SK-N-SH (cell line): ENCODE measurements at regions not wholly inside any gene's neighbourhood (a gene's known extent, or its start where the extent isn't known, plus 50 kb on each side); places are given as distances from the start of the nearest gene placed in this dataset.

Experiments used
- CTCF ChIA-PET: fragments of 300-600, 350-600 bp; formaldehyde crosslinking; extraction: SDS; loops from one replicate; lab custom pipeline; 2021; lab: Yijun Ruan, JAX
- POLR2A ChIA-PET: fragments of 350-600 bp; sonication (Branson Sonifier 250); formaldehyde crosslinking; extraction: SDS; loops from one replicate; lab custom pipeline; 2020; ENCODE audit warnings: antibody characterized with exemption, inconsistent platforms; lab: Yijun Ruan, JAX
- DNase-seq: peaks from one replicate; pipeline ENCODE4 v3.0.0; 2012
- H2AFZ ChIP-seq: fragments of 200-600 bp; sonication (generic); 2 replicates; pipeline ENCODE4 v1.8.1; 2016; ENCODE audit warnings: antibody characterized with exemption, mild to moderate bottlenecking, low read depth
- H3F3A ChIP-seq: fragments of 200-600 bp; sonication (generic); replicated peaks from 2 replicates; pipeline ENCODE3; 2016; ENCODE audit warnings: antibody characterized with exemption, mild to moderate bottlenecking; ENCODE audit not compliant: insufficient read depth
- H3K27ac ChIP-seq, 2 experiments: fragments of 200-500 bp in 1 of 2; fragments of 200-600 bp in 1 of 2; sonication (Bioruptor generic) in 1 of 2; sonication (generic), shearing (Covaris generic) in 1 of 2; 2 replicates each; pipeline versions ENCODE4 v1.5.1 to v1.6.1; 2014 to 2016; ENCODE audit warnings: low read depth in 2 of 2, inconsistent platforms in 1 of 2, low read length in 1 of 2, mild to moderate bottlenecking in 1 of 2, mixed read lengths in 1 of 2
- H3K27me3 ChIP-seq: fragments of 200-600 bp; sonication (generic), shearing (Covaris generic); 2 replicates; pipeline ENCODE4 v1.6.1; 2016; ENCODE audit warnings: mixed run types; ENCODE audit not compliant: insufficient read depth
- H3K36me3 ChIP-seq, 2 experiments: fragments of 200-500 bp in 1 of 2; fragments of 200-600 bp in 1 of 2; sonication (Bioruptor generic) in 1 of 2; sonication (generic) in 1 of 2; replicated peaks in 1 of 2; 2 replicates each; pipeline versions ENCODE3 to v1.5.1; 2014 to 2016; ENCODE audit warnings: low read length in 1 of 2, mild to moderate bottlenecking in 1 of 2; ENCODE audit not compliant: insufficient read depth in 2 of 2, control insufficient read depth in 1 of 2
- H3K4me1 ChIP-seq, 2 experiments: fragments of 200-500 bp in 1 of 2; fragments of 200-600 bp in 1 of 2; sonication (Bioruptor generic) in 1 of 2; sonication (generic), shearing (Covaris generic) in 1 of 2; 2 replicates each; pipeline versions ENCODE4 v1.5.1 to v1.6.1; 2014 to 2016; ENCODE audit warnings: low read depth in 1 of 2, low read length in 1 of 2, mixed run types in 1 of 2; ENCODE audit not compliant: insufficient read depth in 2 of 2, control insufficient read depth in 1 of 2
- H3K4me2 ChIP-seq: fragments of 200-600 bp; sonication (generic), shearing (Covaris generic); 2 replicates; pipeline ENCODE4 v1.6.1; 2017; ENCODE audit warnings: mixed run types
- H3K4me3 ChIP-seq, 2 experiments: fragments of 200-500 bp in 1 of 2; fragments of 200-600 bp in 1 of 2; sonication (Bioruptor generic) in 1 of 2; sonication (generic), shearing (Covaris generic) in 1 of 2; 2 replicates each; pipeline versions ENCODE4 v1.5.1 to v1.8.1; 2014 to 2016; ENCODE audit warnings: low read depth in 2 of 2, inconsistent platforms in 1 of 2, low read length in 1 of 2, mild to moderate bottlenecking in 1 of 2, mixed read lengths in 1 of 2, moderate library complexity in 1 of 2
- H3K79me2 ChIP-seq: fragments of 200-600 bp; sonication (generic); 2 replicates; pipeline ENCODE4 v1.8.1; 2017; ENCODE audit warnings: mild to moderate bottlenecking; ENCODE audit not compliant: insufficient read depth
- H3K9ac ChIP-seq: fragments of 200-600 bp; sonication (generic); 2 replicates; pipeline ENCODE4 v1.6.1; 2017; ENCODE audit warnings: mixed run types
- H3K9me2 ChIP-seq: fragments of 200-600 bp; sonication (generic); 2 replicates; pipeline ENCODE4 v1.6.1; 2017; ENCODE audit warnings: mixed run types
- H3K9me3 ChIP-seq: fragments of 200-600 bp; sonication (generic); 2 replicates; pipeline ENCODE4 v1.6.1; 2017; ENCODE audit warnings: mixed run types, mild to moderate bottlenecking, moderate library complexity
- H4K20me1 ChIP-seq: fragments of 200-600 bp; sonication (generic); 2 replicates; pipeline ENCODE4 v1.6.1; 2017; ENCODE audit warnings: mild to moderate bottlenecking, mixed run types; ENCODE audit not compliant: insufficient read depth
- EP300 ChIP-seq, 2 experiments: IDR thresholded peaks; 2 replicates each; pipeline versions ENCODE4 v1.4.0 to v1.6.1; 2012; ENCODE audit warnings: borderline replicate concordance in 1 of 2, low read depth in 1 of 2, low read length in 1 of 2
- MEF2A ChIP-seq: IDR thresholded peaks from 2 replicates; pipeline ENCODE4 v1.4.0; 2012; ENCODE audit warnings: low read depth, borderline replicate concordance
- NFIC ChIP-seq: IDR thresholded peaks from 2 replicates; pipeline ENCODE4 v1.4.0; 2012; ENCODE audit warnings: borderline replicate concordance
- NRF1 ChIP-seq: IDR thresholded peaks from 2 replicates; pipeline ENCODE4 v1.6.1; 2012; ENCODE audit warnings: low read depth, mild to moderate bottlenecking, low read length
- RCOR1 ChIP-seq: fragments of 150-350 bp; IDR thresholded peaks from 2 replicates; pipeline ENCODE4 v1.6.1; 2017; ENCODE audit warnings: antibody characterized with exemption, low read length
- RXRA ChIP-seq: IDR thresholded peaks from 2 replicates; pipeline ENCODE4 v1.4.0; 2012; ENCODE audit warnings: low read depth, mild to moderate bottlenecking, borderline replicate concordance
- SIN3A ChIP-seq: IDR thresholded peaks from 2 replicates; pipeline ENCODE4 v1.6.1; 2012; ENCODE audit warnings: low read depth, mild to moderate bottlenecking, low read length, moderate library complexity, borderline replicate concordance
- SMC3 ChIP-seq: IDR thresholded peaks from 2 replicates; pipeline ENCODE4 v1.6.1; 2012; ENCODE audit warnings: low read depth, low read length, improper control_type of control experiment
- TAF1 ChIP-seq: IDR thresholded peaks from 2 replicates; pipeline ENCODE4 v1.6.1; 2012; ENCODE audit warnings: low read depth, mild to moderate bottlenecking, low read length, moderate library complexity, borderline replicate concordance
- WGBS: methylation state at CpG from one replicate; pipeline ENCODE4 v1.1.6; 2017; ENCODE audit warnings: low lambda C conversion rate; 5-methylcytosine and 5-hydroxymethylcytosine counted together
- TF ChIP-seq, protein P1 (sequence below): IDR thresholded peaks from 2 replicates; pipeline ENCODE4 v1.4.0; 2012; ENCODE audit warnings: low read depth, borderline replicate concordance
- TF ChIP-seq, protein P2 (sequence below): IDR thresholded peaks from 2 replicates; pipeline ENCODE4; 2012

DNA sequence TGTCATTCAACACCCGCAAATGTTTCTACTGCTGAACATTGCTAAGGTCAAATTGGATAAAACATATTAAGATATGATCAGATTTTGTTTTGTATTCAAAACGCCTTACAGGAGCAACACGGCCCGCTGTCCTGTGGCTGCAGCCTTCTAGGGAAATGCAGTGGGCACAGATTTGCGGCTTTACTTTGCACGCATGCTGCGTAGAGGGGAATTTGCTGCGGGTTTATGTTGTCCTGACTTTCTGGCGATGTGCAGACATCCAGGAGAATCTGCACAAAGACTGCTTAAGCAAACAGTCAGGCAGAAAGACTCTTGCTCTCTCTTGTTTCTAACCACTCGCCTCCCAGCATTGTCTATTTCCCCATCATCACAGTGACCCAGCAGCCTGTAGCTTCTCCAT, 88.3 kb downstream of the LRRC30 start:
- Histone ChIP-seq H3K9ac (no peak overlapping the region), H3K9me3 (no peaks in the 10 kb centered on the region), H3K9me2 (no peaks in the 10 kb centered on the region), H3K79me2 (no peaks in the 10 kb centered on the region), H3K27ac (no peak overlapping the region), H3K36me3 (no peaks in the 10 kb centered on the region), H3K27me3 (no peaks in the 10 kb centered on the region), H3K4me2 (no peak overlapping the region), H4K20me1 (no peaks in the 10 kb centered on the region), H2AFZ (no peak overlapping the region), H3K4me3 (no peak overlapping the region), H3F3A (no peaks in the 10 kb centered on the region), H3K4me1 (peaks cover 0 to 3% of the 10 kb centered on the region in 2 experiments; a peak in 1 of 4 replicates)
- 47% methylated on average over 10 of the region's 10 CpGs for WGBS
- TF ChIP-seq, protein P1, sequence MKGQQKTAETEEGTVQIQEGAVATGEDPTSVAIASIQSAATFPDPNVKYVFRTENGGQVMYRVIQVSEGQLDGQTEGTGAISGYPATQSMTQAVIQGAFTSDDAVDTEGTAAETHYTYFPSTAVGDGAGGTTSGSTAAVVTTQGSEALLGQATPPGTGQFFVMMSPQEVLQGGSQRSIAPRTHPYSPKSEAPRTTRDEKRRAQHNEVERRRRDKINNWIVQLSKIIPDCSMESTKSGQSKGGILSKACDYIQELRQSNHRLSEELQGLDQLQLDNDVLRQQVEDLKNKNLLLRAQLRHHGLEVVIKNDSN = no peak
- TF ChIP-seq TAF1 (no peak), RCOR1 (no peak), SIN3A (no peak)
- DNase-seq = no peak
- CTCF ChIA-PET = interaction anchor here (1.0 kb wide), 1 partner anchor 34 kb away, joined by 3 read pairs; no protein-coding TSS in a partner anchor
- POLR2A ChIA-PET = no interaction called here

DNA sequence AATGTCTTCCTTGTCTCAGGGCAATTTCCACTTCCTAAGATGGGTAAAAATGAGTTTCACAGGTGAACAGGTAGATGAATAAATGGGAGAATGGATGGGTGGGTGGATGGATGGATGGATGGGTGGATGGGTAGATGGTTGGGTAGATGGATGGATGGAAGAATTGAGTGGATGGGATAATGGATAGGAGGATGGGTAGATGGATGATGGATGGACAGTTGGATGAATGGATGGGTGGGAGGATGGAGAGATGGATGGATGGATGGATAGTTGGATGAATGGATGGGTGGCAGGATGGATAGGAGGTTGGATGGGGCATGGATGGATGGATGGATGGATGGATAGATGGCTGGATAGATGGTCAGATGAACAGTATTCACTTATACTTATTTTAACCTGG, 90.9 kb downstream of the LRRC30 start:
- H3F3A ChIP-seq = no peaks in the 10 kb centered on the region
- ChIA-PET CTCF (interaction anchor here (2.6 kb wide), 1 partner anchor 245 kb away, joined by 9 read pairs; the partner anchor contains the start of gene PTPRM), POLR2A (no interaction called here)
- no peaks in the 10 kb centered on the region for H3K36me3 ChIP-seq
- no peaks in the 10 kb centered on the region for H4K20me1 ChIP-seq
- no peak overlapping the region for H3K4me2 ChIP-seq
- H3K9ac ChIP-seq = no peak overlapping the region
- DNase-seq = no peak
- no peaks in the 10 kb centered on the region for H3K9me3 ChIP-seq
- H3K27ac ChIP-seq = no peak overlapping the region
- H3K4me1 ChIP-seq = peaks cover 0 to 3% of the 10 kb centered on the region in 2 experiments; a peak in 1 of 4 replicates
- TF ChIP-seq RXRA (no peak), SMC3 (no peak), NRF1 (no peak), MEF2A (no peak), NFIC (no peak), EP300 (IDR thresholded peaks at IDR 0.05; ENCODE audit: borderline replicate concordance in 1 of 2, low read depth in 1 of 2, low read length in 1 of 2) (no peak)
- TF ChIP-seq, protein P2, sequence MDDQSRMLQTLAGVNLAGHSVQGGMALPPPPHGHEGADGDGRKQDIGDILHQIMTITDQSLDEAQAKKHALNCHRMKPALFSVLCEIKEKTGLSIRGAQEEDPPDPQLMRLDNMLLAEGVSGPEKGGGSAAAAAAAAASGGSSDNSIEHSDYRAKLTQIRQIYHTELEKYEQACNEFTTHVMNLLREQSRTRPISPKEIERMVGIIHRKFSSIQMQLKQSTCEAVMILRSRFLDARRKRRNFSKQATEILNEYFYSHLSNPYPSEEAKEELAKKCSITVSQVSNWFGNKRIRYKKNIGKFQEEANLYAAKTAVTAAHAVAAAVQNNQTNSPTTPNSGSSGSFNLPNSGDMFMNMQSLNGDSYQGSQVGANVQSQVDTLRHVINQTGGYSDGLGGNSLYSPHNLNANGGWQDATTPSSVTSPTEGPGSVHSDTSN = no peak
- H3K79me2 ChIP-seq = no peaks in the 10 kb centered on the region
- H3K9me2 ChIP-seq = no peaks in the 10 kb centered on the region
- H2AFZ ChIP-seq = no peak overlapping the region
- no peaks in the 10 kb centered on the region for H3K27me3 ChIP-seq
- no peak overlapping the region for H3K4me3 ChIP-seq
